Ishikawa (cell line): ENCODE measurements at regions not wholly inside any gene's neighbourhood (a gene's known extent, or its start where the extent isn't known, plus 50 kb on each side); places are given as distances from the start of the nearest gene placed in this dataset.

Source experiments
- CEBPB ChIP-seq: IDR thresholded peaks from 2 replicates; pipeline ENCODE4 v1.6.1; 2012
- CREB1 ChIP-seq: IDR thresholded peaks from 2 replicates; pipeline ENCODE4 v1.6.1; 2012; ENCODE audit warnings: low read depth
- EGR1 ChIP-seq: IDR thresholded peaks from 2 replicates; pipeline ENCODE4 v1.6.1; 2012
- EP300 ChIP-seq: IDR thresholded peaks from 2 replicates; pipeline ENCODE4 v1.6.1; 2012; ENCODE audit warnings: borderline replicate concordance
- FOXM1 ChIP-seq: IDR thresholded peaks from 2 replicates; pipeline ENCODE4 v1.6.1; 2012; ENCODE audit warnings: low read depth, borderline replicate concordance
- RAD21 ChIP-seq: IDR thresholded peaks from 2 replicates; pipeline ENCODE4 v1.6.1; 2012; ENCODE audit warnings: low read depth
- TAF1 ChIP-seq: IDR thresholded peaks from 2 replicates; pipeline ENCODE4 v1.6.1; 2012; ENCODE audit warnings: low read depth, mild to moderate bottlenecking
- ZBTB7A ChIP-seq: IDR thresholded peaks from 2 replicates; pipeline ENCODE4 v1.6.1; 2012; ENCODE audit warnings: low read depth
- TF ChIP-seq, protein P1 (sequence below): IDR thresholded peaks from 2 replicates; pipeline ENCODE4 v1.6.1; 2012; ENCODE audit warnings: low read depth, mild to moderate bottlenecking
- TF ChIP-seq, protein P2 (sequence below): IDR thresholded peaks from 2 replicates; pipeline ENCODE4 v1.6.1; 2012

DNA sequence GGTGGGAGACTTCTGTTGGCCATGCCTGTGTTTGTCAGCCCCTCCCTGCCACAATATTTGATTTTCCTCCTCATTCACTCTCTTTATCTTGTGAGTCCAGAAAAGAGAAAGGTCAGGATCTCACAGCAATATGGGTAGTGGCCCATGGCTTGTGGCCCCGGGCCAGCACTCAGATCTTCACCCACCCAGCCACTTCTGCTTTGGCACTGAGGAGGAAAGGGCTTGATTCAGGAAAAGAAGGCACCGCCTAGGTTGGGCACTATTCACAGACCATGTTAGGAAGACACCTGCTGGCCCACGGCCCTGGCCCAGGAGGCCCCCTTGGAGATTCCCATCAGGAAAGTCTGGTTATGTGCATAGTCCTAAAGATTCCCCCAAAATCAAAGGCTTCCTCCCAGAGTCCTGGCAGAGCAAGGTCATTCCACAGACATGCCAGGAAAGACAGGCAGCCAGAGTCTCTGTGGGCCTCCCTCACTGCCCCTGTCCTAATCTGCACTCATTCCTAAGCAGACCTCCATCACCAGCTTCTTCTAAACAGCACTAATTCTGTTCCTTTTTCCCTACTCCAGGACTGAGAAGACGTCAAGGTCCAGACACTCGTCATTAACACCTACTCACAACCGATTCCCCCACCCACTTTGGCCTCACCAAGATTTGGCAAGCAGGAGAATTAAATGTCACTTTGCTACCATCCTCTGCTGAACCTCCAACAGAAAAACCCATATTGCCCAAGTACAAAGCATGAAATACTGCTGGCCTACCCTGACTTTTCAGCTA lies 179.3 kb downstream of the DEPDC1B start:
- no peak for TF ChIP-seq FOXM1
- no peak for TF ChIP-seq EGR1
- TF ChIP-seq CREB1 = no peak
- TF ChIP-seq CEBPB = no peak
- TF ChIP-seq EP300 = no peak
- TF ChIP-seq RAD21 = no peak
- TF ChIP-seq, protein P1, sequence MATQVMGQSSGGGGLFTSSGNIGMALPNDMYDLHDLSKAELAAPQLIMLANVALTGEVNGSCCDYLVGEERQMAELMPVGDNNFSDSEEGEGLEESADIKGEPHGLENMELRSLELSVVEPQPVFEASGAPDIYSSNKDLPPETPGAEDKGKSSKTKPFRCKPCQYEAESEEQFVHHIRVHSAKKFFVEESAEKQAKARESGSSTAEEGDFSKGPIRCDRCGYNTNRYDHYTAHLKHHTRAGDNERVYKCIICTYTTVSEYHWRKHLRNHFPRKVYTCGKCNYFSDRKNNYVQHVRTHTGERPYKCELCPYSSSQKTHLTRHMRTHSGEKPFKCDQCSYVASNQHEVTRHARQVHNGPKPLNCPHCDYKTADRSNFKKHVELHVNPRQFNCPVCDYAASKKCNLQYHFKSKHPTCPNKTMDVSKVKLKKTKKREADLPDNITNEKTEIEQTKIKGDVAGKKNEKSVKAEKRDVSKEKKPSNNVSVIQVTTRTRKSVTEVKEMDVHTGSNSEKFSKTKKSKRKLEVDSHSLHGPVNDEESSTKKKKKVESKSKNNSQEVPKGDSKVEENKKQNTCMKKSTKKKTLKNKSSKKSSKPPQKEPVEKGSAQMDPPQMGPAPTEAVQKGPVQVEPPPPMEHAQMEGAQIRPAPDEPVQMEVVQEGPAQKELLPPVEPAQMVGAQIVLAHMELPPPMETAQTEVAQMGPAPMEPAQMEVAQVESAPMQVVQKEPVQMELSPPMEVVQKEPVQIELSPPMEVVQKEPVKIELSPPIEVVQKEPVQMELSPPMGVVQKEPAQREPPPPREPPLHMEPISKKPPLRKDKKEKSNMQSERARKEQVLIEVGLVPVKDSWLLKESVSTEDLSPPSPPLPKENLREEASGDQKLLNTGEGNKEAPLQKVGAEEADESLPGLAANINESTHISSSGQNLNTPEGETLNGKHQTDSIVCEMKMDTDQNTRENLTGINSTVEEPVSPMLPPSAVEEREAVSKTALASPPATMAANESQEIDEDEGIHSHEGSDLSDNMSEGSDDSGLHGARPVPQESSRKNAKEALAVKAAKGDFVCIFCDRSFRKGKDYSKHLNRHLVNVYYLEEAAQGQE = no peak
- TF ChIP-seq, protein P2, sequence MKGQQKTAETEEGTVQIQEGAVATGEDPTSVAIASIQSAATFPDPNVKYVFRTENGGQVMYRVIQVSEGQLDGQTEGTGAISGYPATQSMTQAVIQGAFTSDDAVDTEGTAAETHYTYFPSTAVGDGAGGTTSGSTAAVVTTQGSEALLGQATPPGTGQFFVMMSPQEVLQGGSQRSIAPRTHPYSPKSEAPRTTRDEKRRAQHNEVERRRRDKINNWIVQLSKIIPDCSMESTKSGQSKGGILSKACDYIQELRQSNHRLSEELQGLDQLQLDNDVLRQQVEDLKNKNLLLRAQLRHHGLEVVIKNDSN = no peak
- no peak for TF ChIP-seq ZBTB7A
- no peak for TF ChIP-seq TAF1
